ENCODE measurements at regions not wholly inside any gene's neighbourhood (a gene's known extent, or its start where the extent isn't known, plus 50 kb on each side); places are given as distances from the start of the nearest gene placed in this dataset.
A peak's percentile ranks its signal among the peaks of the same experiment; 100 is the strongest.
"Not testable (repeated sequence)": the region's sequence is repeated elsewhere in the genome, so short reads cannot be mapped to it uniquely, and the experiment has no call there.

- no peak for DNase-seq (ENCODE audit: low read depth)
Observed at GRCh38 chr20:12577213-12577612, 431.6 kb upstream of the SPTLC3 start.

GRCh38 chr20:12581644-12582289 lies 427.0 kb upstream of the SPTLC3 start:
- no peak for DNase-seq (ENCODE audit: low read depth)

- not testable (repeated sequence) for DNase-seq (ENCODE audit: low read depth)
Observed at GRCh38 chr20:12582710-12583109, 426.1 kb upstream of the SPTLC3 start.

GRCh38 chr20:12591949-12592470 lies 416.8 kb upstream of the SPTLC3 start:
- no peak for DNase-seq (ENCODE audit: low read depth)

GRCh38 chr20:12592756-12593155 lies 416.0 kb upstream of the SPTLC3 start:
- DNase-seq (ENCODE audit: low read depth): no peak

GRCh38 chr20:12593342-12593873 lies 415.4 kb upstream of the SPTLC3 start:
- no peak for DNase-seq (ENCODE audit: low read depth)

- DNase-seq (ENCODE audit: low read depth): peak; percentile 5
Observed at GRCh38 chr20:12594410-12595088, 414.2 kb upstream of the SPTLC3 start.

- no peak for DNase-seq (ENCODE audit: low read depth)
Observed at GRCh38 chr20:12595841-12596240, 412.9 kb upstream of the SPTLC3 start.

- DNase-seq (ENCODE audit: low read depth): no peak
Observed at GRCh38 chr20:12596863-12597262, 411.9 kb upstream of the SPTLC3 start.

GRCh38 chr20:12597551-12597950 lies 411.2 kb upstream of the SPTLC3 start:
- DNase-seq (ENCODE audit: low read depth): no peak

GRCh38 chr20:12598894-12599293 lies 409.9 kb upstream of the SPTLC3 start:
- peak; percentile 1 for DNase-seq (ENCODE audit: low read depth)

GRCh38 chr20:12599494-12599893 lies 409.3 kb upstream of the SPTLC3 start:
- DNase-seq (ENCODE audit: low read depth): no peak

GRCh38 chr20:12605751-12606150 lies 403.0 kb upstream of the SPTLC3 start:
- DNase-seq (ENCODE audit: low read depth): no peak

GRCh38 chr20:12610871-12611270 lies 397.9 kb upstream of the SPTLC3 start:
- DNase-seq (ENCODE audit: low read depth): no peak

GRCh38 chr20:12614764-12615163 lies 394.0 kb upstream of the SPTLC3 start:
- DNase-seq (ENCODE audit: low read depth): no peak

GRCh38 chr20:12617076-12617475 lies 391.7 kb upstream of the SPTLC3 start:
- DNase-seq (ENCODE audit: low read depth): no peak

GRCh38 chr20:12623870-12624269 lies 384.9 kb upstream of the SPTLC3 start:
- DNase-seq (ENCODE audit: low read depth): no peak

- no peak for DNase-seq (ENCODE audit: low read depth)
Observed at GRCh38 chr20:12627485-12627884, 381.3 kb upstream of the SPTLC3 start.

GRCh38 chr20:12638633-12639312 lies 370.0 kb upstream of the SPTLC3 start:
- DNase-seq (ENCODE audit: low read depth): no peak

GRCh38 chr20:12640251-12640650 lies 368.5 kb upstream of the SPTLC3 start:
- no peak for DNase-seq (ENCODE audit: low read depth)

- DNase-seq (ENCODE audit: low read depth): no peak
Observed at GRCh38 chr20:12641619-12642018, 367.2 kb upstream of the SPTLC3 start.

GRCh38 chr20:12644461-12644860 lies 364.3 kb upstream of the SPTLC3 start:
- DNase-seq (ENCODE audit: low read depth): no peak

- no peak for DNase-seq (ENCODE audit: low read depth)
Observed at GRCh38 chr20:12649234-12649633, 359.5 kb upstream of the SPTLC3 start.

Data from amniotic epithelial cell (primary cell).